ENCODE measurements at regions not wholly inside any gene's neighbourhood (a gene's known extent, or its start where the extent isn't known, plus 50 kb on each side); places are given as distances from the start of the nearest gene placed in this dataset.

- DNase-seq (ENCODE audit: extremely low read depth in 1 of 2, low read depth in 1 of 2): no peak
These were observed 324.6 kb upstream of the PROK2 start for GRCh38 chr3:72109327-72110259.

- no peak for DNase-seq (ENCODE audit: extremely low read depth in 1 of 2, low read depth in 1 of 2)
These were observed 320.4 kb upstream of the PROK2 start for GRCh38 chr3:72105306-72105705.

- DNase-seq (ENCODE audit: extremely low read depth in 1 of 2, low read depth in 1 of 2): no peak
These were observed 317.2 kb upstream of the PROK2 start for GRCh38 chr3:72102112-72102616.

- no peak for DNase-seq (ENCODE audit: extremely low read depth in 1 of 2, low read depth in 1 of 2)
These were observed 316.5 kb upstream of the PROK2 start for GRCh38 chr3:72101494-72101893.

GRCh38 chr3:72100601-72101187 lies 315.7 kb upstream of the PROK2 start:
- DNase-seq (ENCODE audit: extremely low read depth in 1 of 2, low read depth in 1 of 2): peak; percentile 50 to 67

GRCh38 chr3:72100080-72100511 lies 315.1 kb upstream of the PROK2 start:
- DNase-seq (ENCODE audit: extremely low read depth in 1 of 2, low read depth in 1 of 2): no peak

- DNase-seq (ENCODE audit: extremely low read depth in 1 of 2, low read depth in 1 of 2): no peak
These were observed 314.6 kb upstream of the PROK2 start for GRCh38 chr3:72099326-72100079.

GRCh38 chr3:72097053-72097452 lies 312.1 kb upstream of the PROK2 start:
- DNase-seq (ENCODE audit: extremely low read depth in 1 of 2, low read depth in 1 of 2): no peak

- DNase-seq (ENCODE audit: extremely low read depth in 1 of 2, low read depth in 1 of 2): no peak
These were observed 310.6 kb upstream of the PROK2 start for GRCh38 chr3:72095521-72095920.

GRCh38 chr3:72093992-72094334 lies 309.0 kb upstream of the PROK2 start:
- DNase-seq (ENCODE audit: extremely low read depth in 1 of 2, low read depth in 1 of 2): no peak

- DNase-seq (ENCODE audit: extremely low read depth in 1 of 2, low read depth in 1 of 2): no peak
These were observed 308.5 kb upstream of the PROK2 start for GRCh38 chr3:72093270-72093991.

- DNase-seq (ENCODE audit: extremely low read depth in 1 of 2, low read depth in 1 of 2): no peak
These were observed 307.8 kb upstream of the PROK2 start for GRCh38 chr3:72092778-72093177.

GRCh38 chr3:72088486-72089025 lies 303.6 kb upstream of the PROK2 start:
- no peak for DNase-seq (ENCODE audit: extremely low read depth in 1 of 2, low read depth in 1 of 2)

GRCh38 chr3:72087420-72087819 lies 302.5 kb upstream of the PROK2 start:
- no peak for DNase-seq (ENCODE audit: extremely low read depth in 1 of 2, low read depth in 1 of 2)

- DNase-seq (ENCODE audit: extremely low read depth in 1 of 2, low read depth in 1 of 2): no peak
These were observed 301.8 kb upstream of the PROK2 start for GRCh38 chr3:72086743-72087087.

- no peak for DNase-seq (ENCODE audit: extremely low read depth in 1 of 2, low read depth in 1 of 2)
These were observed 301.2 kb upstream of the PROK2 start for GRCh38 chr3:72086042-72086742.

GRCh38 chr3:72085036-72085435 lies 300.1 kb upstream of the PROK2 start:
- DNase-seq (ENCODE audit: extremely low read depth in 1 of 2, low read depth in 1 of 2): no peak

GRCh38 chr3:72082776-72083462 lies 298.0 kb upstream of the PROK2 start:
- no peak for DNase-seq (ENCODE audit: extremely low read depth in 1 of 2, low read depth in 1 of 2)

- DNase-seq (ENCODE audit: extremely low read depth in 1 of 2, low read depth in 1 of 2): no peak
These were observed 297.3 kb upstream of the PROK2 start for GRCh38 chr3:72082186-72082715.

Measured in activated CD8-positive, alpha-beta memory T cell treated with anti-CD3 and anti-CD28 coated beads for 1 hour (primary cell).